Prostate gland (tissue), 2 donors: ENCODE measurements at regions not wholly inside any gene's neighbourhood (a gene's known extent, or its start where the extent isn't known, plus 50 kb on each side); places are given as distances from the start of the nearest gene placed in this dataset.
"Not testable (repeated sequence)": the region's sequence is repeated elsewhere in the genome, so short reads cannot be mapped to it uniquely, and the experiment has no call there.

Source experiments
- DNase-seq: peaks from one replicate; pipeline ENCODE4 v3.0.0-alpha.2; 2019; ENCODE audit warnings: low spot score
- H3K27ac ChIP-seq, 2 donors: fragments of 200-600 bp; sonication (generic); 2 replicates each; pipeline ENCODE4 v1.5.1; 2017 to 2019
- H3K27me3 ChIP-seq: fragments of 200-600 bp; sonication (generic); replicated peaks from 2 replicates; pipeline ENCODE4 v1.5.1; 2019; ENCODE audit not compliant: insufficient read depth
- H3K36me3 ChIP-seq, 2 donors: fragments of 200-600 bp; sonication (generic); 1 replicate in 1 of 2; 2 replicates in 1 of 2; pipeline versions ENCODE4 v1.5.1 to v1.8.1; 2017 to 2019
- H3K4me1 ChIP-seq: fragments of 200-600 bp; sonication (generic); replicated peaks from 2 replicates; pipeline ENCODE4 v1.5.1; 2019
- H3K4me3 ChIP-seq, 2 donors: fragments of 200-600 bp; sonication (generic); 2 replicates each; pipeline ENCODE4 v1.5.1; 2017 to 2019
- H3K9me3 ChIP-seq: fragments of 200-600 bp; sonication (generic); 2 replicates; pipeline ENCODE4 v1.5.1; 2017
- CTCF ChIP-seq, 4 experiments: fragments of 200-600 bp in 2 of 4; fragments of 450-650 bp in 2 of 4; sonication (generic) in 2 of 4; IDR thresholded peaks; 1 replicate in 3 of 4; 2 replicates in 1 of 4; pipeline ENCODE4 v1.5.1; 2016 to 2019; ENCODE audit warnings: antibody characterized with exemption in 4 of 4, mild to moderate bottlenecking in 2 of 4, moderate library complexity in 2 of 4
- POLR2A ChIP-seq: fragments of 450-650 bp; IDR thresholded peaks from one replicate; pipeline ENCODE4 v1.6.1; 2016; ENCODE audit warnings: antibody characterized with exemption, mild to moderate bottlenecking
- POLR2AphosphoS5 ChIP-seq: sonication (generic); formaldehyde crosslinking; IDR thresholded peaks from one replicate; pipeline ENCODE4 v1.6.1; 2017; ENCODE audit warnings: antibody characterized with exemption
- WGBS: methylation state at CpG from one replicate; pipeline ENCODE4 v1.1.5; 2018; 5-methylcytosine and 5-hydroxymethylcytosine counted together
- intact Hi-C: fragments of 100-400 bp; cut with DNase I; formaldehyde crosslinking; loops from one replicate; pipeline ENCODE4 v1.14.2; 2022

- Histone ChIP-seq H3K27me3 (no peaks in the 10 kb centered on the region), H3K4me3 (no peak overlapping the region), H3K36me3 (no peaks in the 10 kb centered on the region), H3K4me1 (no peaks in the 10 kb centered on the region), H3K27ac (no peak overlapping the region), H3K9me3 (no peaks in the 10 kb centered on the region)
- TF ChIP-seq POLR2AphosphoS5 (no peak), CTCF (IDR thresholded peaks at IDR 0.05) (no peak), POLR2A (no peak)
- WGBS, result 80% methylated on average over 2 of the region's 2 CpGs
- intact Hi-C loops, result no loop called here
- no peak for DNase-seq
Measured at GRCh38 chr6:4636881-4637224, 139.4 kb upstream of the CDYL start.

GRCh38 chr6:4636191-4636880 is 139.9 kb upstream of the CDYL start:
- no peak overlapping the region for H3K4me3 ChIP-seq
- DNase-seq, result no peak
- no peaks in the 10 kb centered on the region for H3K9me3 ChIP-seq
- no peak overlapping the region for H3K27ac ChIP-seq
- H3K4me1 ChIP-seq, result no peaks in the 10 kb centered on the region
- TF ChIP-seq CTCF (IDR thresholded peaks at IDR 0.05) (no peak), POLR2AphosphoS5 (no peak), POLR2A (no peak)
- H3K36me3 ChIP-seq, result no peaks in the 10 kb centered on the region
- 91% methylated on average over 14 of the region's 14 CpGs for WGBS
- no peaks in the 10 kb centered on the region for H3K27me3 ChIP-seq
- intact Hi-C loops, result no loop called here

DNA sequence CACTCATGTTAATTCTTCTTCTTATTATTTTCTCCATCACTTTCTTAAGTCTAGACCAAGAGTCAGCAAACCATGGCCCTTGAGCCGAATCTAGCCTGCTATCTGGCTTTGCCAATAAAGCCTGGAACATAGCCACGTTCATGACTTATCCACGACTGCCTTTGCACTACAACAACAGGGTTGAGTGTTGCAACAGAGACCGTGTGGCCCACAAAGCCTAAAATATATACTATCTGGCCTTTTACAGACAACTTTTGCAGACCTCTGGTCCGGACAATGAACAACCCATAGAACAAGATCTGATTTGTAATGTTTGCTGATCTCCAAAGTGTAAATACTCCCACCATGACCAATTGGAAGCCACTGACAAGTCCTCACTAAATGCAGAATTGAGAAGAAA is 140.5 kb upstream of the CDYL start:
- TF ChIP-seq CTCF (IDR thresholded peaks at IDR 0.05), result no peak
- no peak for TF ChIP-seq POLR2AphosphoS5
- no peak for DNase-seq
- Histone ChIP-seq H3K4me1 (no peaks in the 10 kb centered on the region), H3K36me3 (no peaks in the 10 kb centered on the region), H3K4me3 (no peak overlapping the region), H3K9me3 (no peaks in the 10 kb centered on the region), H3K27ac (no peak overlapping the region), H3K27me3 (no peaks in the 10 kb centered on the region)
- 60% methylated on average over 5 of the region's 5 CpGs for WGBS
- intact Hi-C loops, result no loop called here

DNA sequence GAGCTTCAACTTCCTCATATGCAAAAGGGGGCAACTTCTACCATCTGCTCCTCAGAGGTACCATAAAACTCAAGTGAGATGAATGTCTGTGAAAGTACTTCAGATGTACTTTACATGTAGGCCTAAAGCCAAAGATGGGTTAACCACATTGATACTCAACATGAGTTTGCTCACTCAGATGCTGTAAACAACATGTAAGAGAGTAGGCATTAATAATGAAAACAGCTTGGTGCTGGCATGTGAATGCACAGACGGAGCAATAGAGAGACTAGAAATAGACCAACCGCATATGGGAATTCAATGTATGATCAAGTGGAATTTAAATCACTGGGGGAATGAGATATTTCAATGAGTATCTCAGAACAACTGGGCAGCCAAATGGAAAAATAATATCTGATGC is 143.8 kb upstream of the CDYL start:
- Histone ChIP-seq H3K36me3 (no peaks in the 10 kb centered on the region), H3K4me1 (no peaks in the 10 kb centered on the region), H3K4me3 (no peak overlapping the region), H3K27ac (no peak overlapping the region), H3K9me3 (no peaks in the 10 kb centered on the region), H3K27me3 (no peaks in the 10 kb centered on the region)
- no peak for DNase-seq
- WGBS, result 79% methylated on average over 2 of the region's 2 CpGs
- intact Hi-C loops, result no loop called here
- TF ChIP-seq POLR2A, result no peak

- DNase-seq, intact Hi-C loops, H3K27ac ChIP-seq, H3K36me3 ChIP-seq, H3K9me3 ChIP-seq, H3K27me3 ChIP-seq, H3K4me3 ChIP-seq, H3K4me1 ChIP-seq: not testable (repeated sequence)
- 92% methylated on average over 1 of the region's 1 CpG for WGBS
Measured at GRCh38 chr6:4629789-4630188, 146.4 kb upstream of the CDYL start.

DNA sequence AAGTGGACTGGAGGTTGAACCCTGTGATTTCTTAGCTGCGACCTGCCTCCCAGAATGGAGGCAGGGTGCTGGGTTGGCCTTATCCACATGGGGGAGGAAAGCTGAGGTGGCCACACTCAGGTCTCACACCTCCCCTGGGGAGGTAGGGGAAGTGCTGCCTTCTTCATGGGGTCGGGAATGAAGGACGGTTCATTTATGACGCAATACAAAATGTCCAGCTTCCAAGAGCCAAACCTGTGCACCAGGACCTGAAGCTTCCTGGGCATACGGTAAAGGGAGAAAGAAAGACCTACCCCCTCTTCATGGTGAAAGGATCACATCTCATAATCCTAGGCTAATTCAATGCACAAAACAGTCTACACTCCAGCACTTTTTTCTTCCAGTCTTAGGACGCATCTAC is 150.6 kb upstream of the CDYL start:
- intact Hi-C loops, result no loop called here
- no peaks in the 10 kb centered on the region for H3K4me1 ChIP-seq
- WGBS, result 90% methylated on average over 6 of the region's 6 CpGs
- TF ChIP-seq POLR2AphosphoS5 (no peak), CTCF (IDR thresholded peaks at IDR 0.05) (no peak), POLR2A (no peak)
- H3K9me3 ChIP-seq, result no peaks in the 10 kb centered on the region
- H3K36me3 ChIP-seq, result no peaks in the 10 kb centered on the region
- no peaks in the 10 kb centered on the region for H3K27me3 ChIP-seq
- no peak for DNase-seq
- no peak overlapping the region for H3K27ac ChIP-seq
- no peak overlapping the region for H3K4me3 ChIP-seq
